Panc1 (cell line): ENCODE measurements at regions not wholly inside any gene's neighbourhood (a gene's known extent, or its start where the extent isn't known, plus 50 kb on each side); places are given as distances from the start of the nearest gene placed in this dataset.

ENCODE experiments used
- POLR2AphosphoS5 ChIP-seq: IDR thresholded peaks from 2 replicates; pipeline ENCODE4 v1.6.1; 2012; ENCODE audit warnings: mild to moderate bottlenecking, low read depth, low read length, moderate library complexity
- TF ChIP-seq, protein P1 (sequence below): fragments of 450-650 bp; IDR thresholded peaks from 2 replicates; pipeline ENCODE4 v1.5.1; 2017; ENCODE audit warnings: mild to moderate bottlenecking
- TF ChIP-seq, protein P2 (sequence below), 2 experiments: IDR thresholded peaks; 2 replicates each; pipeline ENCODE4 v1.6.1; 2011 to 2012; ENCODE audit warnings: low read depth in 2 of 2, control low read depth in 1 of 2, low read length in 1 of 2, mild to moderate bottlenecking in 1 of 2, moderate library complexity in 1 of 2; ENCODE audit not compliant: insufficient read depth in 1 of 2

DNA sequence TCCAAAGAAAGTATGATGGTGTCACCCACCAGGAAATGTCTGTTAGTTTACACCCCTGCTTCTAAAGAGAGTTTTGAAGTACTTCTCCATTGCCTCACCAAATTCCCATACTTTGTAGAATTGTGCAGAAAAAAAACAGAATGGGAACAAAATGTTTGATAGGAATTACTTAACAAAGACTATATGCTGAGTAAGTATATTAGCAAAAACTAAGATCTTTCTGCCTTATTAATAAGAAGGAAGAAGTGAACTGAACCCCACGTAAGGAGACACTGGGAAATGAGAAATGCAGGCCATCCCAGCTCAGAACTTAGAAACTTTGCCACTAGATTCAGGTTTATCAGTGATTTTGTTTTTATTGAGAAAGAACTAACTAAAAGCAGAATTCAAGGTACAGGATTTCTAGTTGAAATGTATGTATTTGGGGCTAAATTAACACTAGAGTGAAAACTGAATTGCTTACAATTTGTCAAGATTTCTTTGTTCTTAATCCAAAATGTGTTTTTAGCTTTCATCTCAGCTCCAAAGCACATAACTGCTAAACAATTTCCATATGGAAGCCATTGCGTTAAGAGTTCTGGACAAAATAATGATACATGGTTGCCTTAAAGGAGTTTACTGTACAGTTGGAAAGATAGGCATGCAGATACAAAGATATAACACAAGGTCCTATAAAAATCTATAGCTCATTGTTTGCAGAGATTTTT lies 102.7 kb upstream of the BMP5 start:
- TF ChIP-seq, protein P1, sequence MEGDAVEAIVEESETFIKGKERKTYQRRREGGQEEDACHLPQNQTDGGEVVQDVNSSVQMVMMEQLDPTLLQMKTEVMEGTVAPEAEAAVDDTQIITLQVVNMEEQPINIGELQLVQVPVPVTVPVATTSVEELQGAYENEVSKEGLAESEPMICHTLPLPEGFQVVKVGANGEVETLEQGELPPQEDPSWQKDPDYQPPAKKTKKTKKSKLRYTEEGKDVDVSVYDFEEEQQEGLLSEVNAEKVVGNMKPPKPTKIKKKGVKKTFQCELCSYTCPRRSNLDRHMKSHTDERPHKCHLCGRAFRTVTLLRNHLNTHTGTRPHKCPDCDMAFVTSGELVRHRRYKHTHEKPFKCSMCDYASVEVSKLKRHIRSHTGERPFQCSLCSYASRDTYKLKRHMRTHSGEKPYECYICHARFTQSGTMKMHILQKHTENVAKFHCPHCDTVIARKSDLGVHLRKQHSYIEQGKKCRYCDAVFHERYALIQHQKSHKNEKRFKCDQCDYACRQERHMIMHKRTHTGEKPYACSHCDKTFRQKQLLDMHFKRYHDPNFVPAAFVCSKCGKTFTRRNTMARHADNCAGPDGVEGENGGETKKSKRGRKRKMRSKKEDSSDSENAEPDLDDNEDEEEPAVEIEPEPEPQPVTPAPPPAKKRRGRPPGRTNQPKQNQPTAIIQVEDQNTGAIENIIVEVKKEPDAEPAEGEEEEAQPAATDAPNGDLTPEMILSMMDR: no peak
- TF ChIP-seq, protein P2, sequence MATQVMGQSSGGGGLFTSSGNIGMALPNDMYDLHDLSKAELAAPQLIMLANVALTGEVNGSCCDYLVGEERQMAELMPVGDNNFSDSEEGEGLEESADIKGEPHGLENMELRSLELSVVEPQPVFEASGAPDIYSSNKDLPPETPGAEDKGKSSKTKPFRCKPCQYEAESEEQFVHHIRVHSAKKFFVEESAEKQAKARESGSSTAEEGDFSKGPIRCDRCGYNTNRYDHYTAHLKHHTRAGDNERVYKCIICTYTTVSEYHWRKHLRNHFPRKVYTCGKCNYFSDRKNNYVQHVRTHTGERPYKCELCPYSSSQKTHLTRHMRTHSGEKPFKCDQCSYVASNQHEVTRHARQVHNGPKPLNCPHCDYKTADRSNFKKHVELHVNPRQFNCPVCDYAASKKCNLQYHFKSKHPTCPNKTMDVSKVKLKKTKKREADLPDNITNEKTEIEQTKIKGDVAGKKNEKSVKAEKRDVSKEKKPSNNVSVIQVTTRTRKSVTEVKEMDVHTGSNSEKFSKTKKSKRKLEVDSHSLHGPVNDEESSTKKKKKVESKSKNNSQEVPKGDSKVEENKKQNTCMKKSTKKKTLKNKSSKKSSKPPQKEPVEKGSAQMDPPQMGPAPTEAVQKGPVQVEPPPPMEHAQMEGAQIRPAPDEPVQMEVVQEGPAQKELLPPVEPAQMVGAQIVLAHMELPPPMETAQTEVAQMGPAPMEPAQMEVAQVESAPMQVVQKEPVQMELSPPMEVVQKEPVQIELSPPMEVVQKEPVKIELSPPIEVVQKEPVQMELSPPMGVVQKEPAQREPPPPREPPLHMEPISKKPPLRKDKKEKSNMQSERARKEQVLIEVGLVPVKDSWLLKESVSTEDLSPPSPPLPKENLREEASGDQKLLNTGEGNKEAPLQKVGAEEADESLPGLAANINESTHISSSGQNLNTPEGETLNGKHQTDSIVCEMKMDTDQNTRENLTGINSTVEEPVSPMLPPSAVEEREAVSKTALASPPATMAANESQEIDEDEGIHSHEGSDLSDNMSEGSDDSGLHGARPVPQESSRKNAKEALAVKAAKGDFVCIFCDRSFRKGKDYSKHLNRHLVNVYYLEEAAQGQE (IDR thresholded peaks at IDR 0.05; ENCODE audit: insufficient read depth in 1 of 2, low read depth in 2 of 2, low read length in 1 of 2): no peak
- no peak for TF ChIP-seq POLR2AphosphoS5
